Type B pancreatic cell (in vitro differentiated cells): ENCODE measurements at regions not wholly inside any gene's neighbourhood (a gene's known extent, or its start where the extent isn't known, plus 50 kb on each side); places are given as distances from the start of the nearest gene placed in this dataset.

ENCODE experiments used
- DNase-seq: peaks from one replicate; pipeline ENCODE4 v3.0.0; 2021; ENCODE audit warnings: mixed read lengths; ENCODE audit not compliant: unreplicated experiment; ENCODE audit errors: extremely low spot score
- H3K27ac Mint-ChIP-seq: 2 replicates; pipeline ENCODE4 v1.8.0; 2021; ENCODE audit warnings: mild to moderate bottlenecking, mixed read lengths
- H3K27me3 Mint-ChIP-seq: 2 replicates; pipeline ENCODE4 v1.8.0; 2021; ENCODE audit warnings: mixed read lengths
- H3K36me3 Mint-ChIP-seq: 2 replicates; pipeline ENCODE4 v1.8.0; 2021; ENCODE audit warnings: mixed read lengths
- H3K4me1 Mint-ChIP-seq: one replicate; pipeline ENCODE4 v1.8.0; 2021; ENCODE audit warnings: mixed read lengths; ENCODE audit not compliant: unreplicated experiment
- H3K4me3 Mint-ChIP-seq: 2 replicates; pipeline ENCODE4 v1.8.0; 2021; ENCODE audit warnings: mild to moderate bottlenecking, mixed read lengths
- H3K9me3 Mint-ChIP-seq: 2 replicates; pipeline ENCODE4 v1.8.0; 2021; ENCODE audit warnings: mixed read lengths
- CTCF ChIP-seq: fragments of 200-600 bp; sonication (generic); conservative IDR thresholded peaks from 2 replicates; pipeline ENCODE4 v1.5.0; 2021; ENCODE audit warnings: antibody characterized with exemption, mild to moderate bottlenecking

DNA sequence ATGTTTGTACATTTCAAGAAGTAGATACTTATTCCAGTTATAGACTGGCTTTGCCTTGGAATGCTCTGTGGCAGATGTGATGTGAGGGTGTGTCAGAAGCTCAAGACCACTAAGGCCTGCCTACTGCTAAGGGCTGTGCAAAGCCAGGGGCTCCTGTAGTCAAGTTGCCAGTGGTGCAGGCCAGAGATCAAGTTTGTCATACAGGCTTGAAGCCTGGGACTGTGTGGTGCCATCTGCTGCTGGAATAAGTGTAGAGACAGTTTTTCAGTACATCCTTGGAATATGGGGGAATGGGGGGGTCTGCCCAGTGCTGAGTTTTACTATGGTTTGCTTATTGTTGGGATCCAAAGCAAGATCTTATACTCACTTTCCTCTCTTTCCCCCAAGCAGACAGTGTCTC is 649.9 kb upstream of the FOXG1 start:
- no peak overlapping the region for H3K27ac Mint-ChIP-seq
- H3K27me3 Mint-ChIP-seq = no peaks in the 10 kb centered on the region
- H3K4me3 Mint-ChIP-seq = no peak overlapping the region
- DNase-seq = no peak
- no peak for TF ChIP-seq CTCF
- H3K9me3 Mint-ChIP-seq = no peaks in the 10 kb centered on the region
- no peaks in the 10 kb centered on the region for H3K36me3 Mint-ChIP-seq
- no peaks in the 10 kb centered on the region for H3K4me1 Mint-ChIP-seq

DNA sequence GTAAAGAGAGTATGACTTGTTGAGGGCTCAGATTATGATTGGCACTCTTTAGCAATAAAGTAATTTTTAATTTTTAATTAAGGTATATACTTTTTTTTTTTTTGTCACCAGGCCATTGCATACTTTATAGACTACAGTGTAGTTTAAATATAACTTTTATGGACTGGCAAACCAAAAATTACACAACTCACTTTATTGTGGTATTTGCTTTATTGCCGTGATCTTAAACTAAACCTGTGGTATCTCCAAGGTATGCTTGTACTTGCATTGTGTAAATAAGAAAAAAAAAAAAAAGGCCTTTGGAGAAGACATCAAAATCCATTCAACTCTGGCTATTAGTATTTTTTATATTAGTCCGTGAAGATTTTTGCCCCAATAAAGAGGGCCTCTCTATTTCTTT is 646.7 kb upstream of the FOXG1 start:
- no peak overlapping the region for H3K4me3 Mint-ChIP-seq
- no peak for DNase-seq
- H3K4me1 Mint-ChIP-seq = no peaks in the 10 kb centered on the region
- no peak for TF ChIP-seq CTCF
- no peaks in the 10 kb centered on the region for H3K27me3 Mint-ChIP-seq
- no peaks in the 10 kb centered on the region for H3K9me3 Mint-ChIP-seq
- no peak overlapping the region for H3K27ac Mint-ChIP-seq
- no peaks in the 10 kb centered on the region for H3K36me3 Mint-ChIP-seq

DNA sequence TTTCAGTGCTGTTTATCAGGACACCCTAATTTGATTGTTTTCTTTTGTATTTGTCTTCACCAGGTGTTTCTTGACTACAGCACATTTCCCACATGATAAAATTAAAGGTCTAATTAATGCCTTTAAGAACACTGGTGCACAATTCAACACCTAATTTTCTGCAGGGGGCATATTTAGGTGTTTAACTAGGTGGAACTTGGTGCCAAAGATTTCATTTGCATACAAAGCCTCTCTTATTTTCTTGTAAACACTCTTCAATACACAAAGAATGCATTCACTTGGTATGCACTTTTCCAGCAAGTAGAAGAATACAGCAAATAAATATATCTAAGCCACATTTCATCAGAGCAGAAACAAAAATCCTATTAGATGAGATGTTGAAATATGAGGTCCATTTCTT is 646.2 kb upstream of the FOXG1 start:
- Mint-ChIP-seq H3K27ac (no peak overlapping the region), H3K27me3 (no peaks in the 10 kb centered on the region)
- no peak for DNase-seq

GRCh38 chr14:28121512-28122297 is 644.9 kb upstream of the FOXG1 start:
- H3K36me3 Mint-ChIP-seq = no peaks in the 10 kb centered on the region
- H3K9me3 Mint-ChIP-seq = no peaks in the 10 kb centered on the region
- DNase-seq = no peak
- H3K4me3 Mint-ChIP-seq = no peak overlapping the region
- H3K27me3 Mint-ChIP-seq = no peaks in the 10 kb centered on the region
- no peak for TF ChIP-seq CTCF
- no peak overlapping the region for H3K27ac Mint-ChIP-seq
- no peaks in the 10 kb centered on the region for H3K4me1 Mint-ChIP-seq

More for the DNA sequence above, 646.2 kb upstream of the FOXG1 start:
- H3K36me3 Mint-ChIP-seq = no peaks in the 10 kb centered on the region
- H3K4me1 Mint-ChIP-seq = no peaks in the 10 kb centered on the region
- H3K4me3 Mint-ChIP-seq = no peak overlapping the region
- no peak for TF ChIP-seq CTCF
- H3K9me3 Mint-ChIP-seq = no peaks in the 10 kb centered on the region

DNA sequence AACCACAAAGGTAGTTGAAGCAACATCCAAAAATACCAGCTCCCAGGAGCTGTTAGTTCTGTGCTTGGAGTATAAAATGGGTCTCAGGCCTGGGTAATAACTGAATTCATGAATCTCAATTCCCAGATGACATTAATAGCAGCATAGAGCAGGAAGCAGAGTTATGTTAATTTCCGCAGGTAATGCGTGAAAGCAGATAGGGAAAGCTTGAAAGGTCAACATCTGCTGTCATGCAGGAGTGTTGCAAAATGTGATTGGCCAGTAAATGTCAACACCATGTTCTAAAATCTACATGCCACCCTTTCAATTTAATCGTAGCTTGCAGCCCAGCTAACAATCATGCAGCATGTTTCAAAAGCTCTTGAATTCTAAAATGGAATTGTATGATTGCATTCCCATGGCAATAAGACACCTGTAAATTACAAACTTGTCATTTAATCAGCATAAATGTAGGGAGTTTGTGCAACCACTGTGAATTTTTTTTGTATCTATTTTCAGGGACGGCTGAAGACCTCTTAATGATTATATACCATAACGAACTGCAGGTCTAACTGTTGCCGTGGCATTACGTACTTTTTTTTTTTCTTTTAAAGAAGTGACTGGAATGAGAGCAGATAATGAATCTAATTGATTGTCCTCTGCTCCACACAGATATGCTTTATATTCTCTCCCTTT is 635.8 kb upstream of the FOXG1 start:
- H3K4me3 Mint-ChIP-seq = no peak overlapping the region
- TF ChIP-seq CTCF = no peak
- no peaks in the 10 kb centered on the region for H3K36me3 Mint-ChIP-seq
- H3K27me3 Mint-ChIP-seq = no peaks in the 10 kb centered on the region
- no peak overlapping the region for H3K27ac Mint-ChIP-seq
- peaks cover 6% of the 10 kb centered on the region for H3K4me1 Mint-ChIP-seq
- no peak for DNase-seq
- H3K9me3 Mint-ChIP-seq = peaks cover 4% of the 10 kb centered on the region
